AG04449 (cell line): ENCODE measurements at regions not wholly inside any gene's neighbourhood (a gene's known extent, or its start where the extent isn't known, plus 50 kb on each side); places are given as distances from the start of the nearest gene placed in this dataset.

Experiments
- CTCF ChIA-PET: fragments of 350-600 bp; formaldehyde crosslinking; extraction: SDS; loops from one replicate; lab custom pipeline; 2021; ENCODE audit warnings: antibody characterized with exemption; lab: Yijun Ruan, JAX
- POLR2A ChIA-PET: fragments of 400-600, 350-600 bp; formaldehyde crosslinking; extraction: SDS; loops from one replicate; lab custom pipeline; 2020; ENCODE audit warnings: antibody characterized with exemption, inconsistent platforms; lab: Yijun Ruan, JAX
- DNase-seq: peaks from one replicate; pipeline ENCODE4 v3.0.0-alpha.2; 2010; ENCODE audit warnings: low read depth, low spot score
- H3K4me3 ChIP-seq: 2 replicates; pipeline ENCODE4 v1.5.1; 2011; ENCODE audit warnings: low read depth, mild to moderate bottlenecking, control low read depth, low read length
- TF ChIP-seq, protein P1 (sequence below): IDR thresholded peaks from one replicate; pipeline ENCODE4 v1.5.1; 2011; ENCODE audit warnings: mild to moderate bottlenecking, moderate library complexity, low read length, control low read depth, inconsistent platforms; ENCODE audit not compliant: insufficient read depth; ENCODE audit errors: missing control alignments

DNA sequence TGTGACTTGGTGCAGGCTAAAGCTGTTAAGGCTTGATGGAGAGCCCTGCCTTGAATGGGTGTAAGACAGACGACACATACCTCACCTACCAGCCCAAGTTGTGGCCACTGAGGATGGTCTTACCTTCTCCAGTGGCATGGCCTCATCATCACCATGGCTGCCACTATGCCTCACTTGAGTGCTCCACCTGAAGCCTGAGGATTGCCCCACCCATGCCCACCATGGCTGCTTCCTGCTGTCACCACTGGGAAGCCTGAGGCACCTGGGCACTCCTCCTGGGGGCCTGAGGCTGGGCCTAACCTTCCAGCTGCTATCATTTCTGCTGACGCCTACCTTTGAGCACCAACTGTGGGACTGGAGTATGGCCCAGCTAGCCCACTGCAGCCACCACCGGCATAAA lies 1605.7 kb upstream of the FLRT2 start:
- TF ChIP-seq, protein P1, sequence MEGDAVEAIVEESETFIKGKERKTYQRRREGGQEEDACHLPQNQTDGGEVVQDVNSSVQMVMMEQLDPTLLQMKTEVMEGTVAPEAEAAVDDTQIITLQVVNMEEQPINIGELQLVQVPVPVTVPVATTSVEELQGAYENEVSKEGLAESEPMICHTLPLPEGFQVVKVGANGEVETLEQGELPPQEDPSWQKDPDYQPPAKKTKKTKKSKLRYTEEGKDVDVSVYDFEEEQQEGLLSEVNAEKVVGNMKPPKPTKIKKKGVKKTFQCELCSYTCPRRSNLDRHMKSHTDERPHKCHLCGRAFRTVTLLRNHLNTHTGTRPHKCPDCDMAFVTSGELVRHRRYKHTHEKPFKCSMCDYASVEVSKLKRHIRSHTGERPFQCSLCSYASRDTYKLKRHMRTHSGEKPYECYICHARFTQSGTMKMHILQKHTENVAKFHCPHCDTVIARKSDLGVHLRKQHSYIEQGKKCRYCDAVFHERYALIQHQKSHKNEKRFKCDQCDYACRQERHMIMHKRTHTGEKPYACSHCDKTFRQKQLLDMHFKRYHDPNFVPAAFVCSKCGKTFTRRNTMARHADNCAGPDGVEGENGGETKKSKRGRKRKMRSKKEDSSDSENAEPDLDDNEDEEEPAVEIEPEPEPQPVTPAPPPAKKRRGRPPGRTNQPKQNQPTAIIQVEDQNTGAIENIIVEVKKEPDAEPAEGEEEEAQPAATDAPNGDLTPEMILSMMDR = no peak
- no peak for DNase-seq
- ChIA-PET POLR2A (no interaction called here), CTCF (no interaction called here)
- H3K4me3 ChIP-seq = no peak overlapping the region

DNA sequence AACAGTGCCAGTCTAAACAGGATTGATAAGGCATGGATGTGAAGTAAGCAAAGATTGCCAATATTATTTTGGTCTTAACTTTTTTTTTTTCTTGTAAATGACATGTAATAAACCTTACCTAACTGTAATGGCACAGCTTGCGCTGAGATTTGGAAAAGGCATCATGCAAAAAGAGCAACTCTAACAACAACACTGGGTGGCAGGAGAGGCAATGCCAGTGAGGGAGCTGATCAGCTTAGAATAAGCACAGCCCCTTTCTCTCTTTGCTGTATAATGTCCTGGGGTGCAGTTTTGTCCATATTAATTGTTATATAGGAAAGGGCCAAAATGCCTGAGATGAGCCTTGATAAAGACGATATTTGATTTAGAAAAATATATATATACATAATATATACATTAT lies 1589.7 kb upstream of the FLRT2 start:
- CTCF ChIA-PET = no interaction called here
- DNase-seq = no peak
- H3K4me3 ChIP-seq = no peak overlapping the region
- POLR2A ChIA-PET = no interaction called here
- TF ChIP-seq, protein P1 = no peak

GRCh38 chr14:83958359-83958758 lies 1571.6 kb upstream of the FLRT2 start:
- H3K4me3 ChIP-seq = no peak overlapping the region
- TF ChIP-seq, protein P1 = no peak
- CTCF ChIA-PET = no interaction called here
- POLR2A ChIA-PET = no interaction called here
- no peak for DNase-seq

- H3K4me3 ChIP-seq = no peak overlapping the region
- ChIA-PET POLR2A (no interaction called here), CTCF (no interaction called here)
- TF ChIP-seq, protein P1 = no peak
- no peak for DNase-seq
These were observed 1569.0 kb upstream of the FLRT2 start for GRCh38 chr14:83960832-83961512.

DNA sequence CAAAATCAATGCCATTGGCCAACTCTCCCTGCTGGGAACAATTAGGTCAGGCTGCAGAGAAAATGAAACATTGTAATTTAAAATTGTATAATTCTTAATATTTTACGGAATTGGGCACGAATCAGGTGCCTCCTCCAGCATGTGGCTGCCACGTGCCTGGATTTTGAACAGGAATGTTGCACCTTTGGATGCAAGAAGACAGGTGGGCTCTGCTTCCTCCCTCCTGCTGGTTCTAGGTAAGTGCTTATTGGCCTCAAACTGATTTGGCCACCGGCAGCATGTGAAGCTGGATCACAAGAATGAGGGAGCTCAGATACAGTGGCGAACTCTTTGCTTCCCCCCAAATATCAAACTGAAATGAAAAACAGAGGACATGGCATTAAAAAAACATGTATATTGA lies 1559.9 kb upstream of the FLRT2 start:
- no peak for DNase-seq
- ChIA-PET CTCF (no interaction called here), POLR2A (no interaction called here)
- H3K4me3 ChIP-seq = no peak overlapping the region
- TF ChIP-seq, protein P1 = no peak

DNA sequence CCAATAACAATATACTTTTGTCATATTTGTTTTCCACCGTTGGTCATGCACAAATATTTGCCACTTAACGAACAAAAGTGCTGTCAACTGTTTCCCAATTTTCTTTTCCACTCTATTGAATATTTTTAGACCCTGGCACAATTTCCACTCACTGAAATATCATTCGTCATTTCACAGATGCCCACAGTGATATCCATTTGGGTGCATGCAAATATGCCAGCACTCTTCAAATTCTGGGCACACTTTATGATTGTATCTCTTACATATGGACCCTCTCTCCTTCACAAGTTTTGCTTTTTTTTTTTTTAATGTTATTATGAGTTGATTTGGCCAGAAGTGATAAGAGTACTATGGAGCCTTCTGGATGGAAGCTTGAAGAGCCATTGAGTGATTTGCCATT lies 1557.3 kb upstream of the FLRT2 start:
- no peak for DNase-seq
- ChIA-PET POLR2A (no interaction called here), CTCF (no interaction called here)
- TF ChIP-seq, protein P1 = no peak
- no peak overlapping the region for H3K4me3 ChIP-seq
